ENCODE measurements at regions not wholly inside any gene's neighbourhood (a gene's known extent, or its start where the extent isn't known, plus 50 kb on each side); places are given as distances from the start of the nearest gene placed in this dataset.

DNA sequence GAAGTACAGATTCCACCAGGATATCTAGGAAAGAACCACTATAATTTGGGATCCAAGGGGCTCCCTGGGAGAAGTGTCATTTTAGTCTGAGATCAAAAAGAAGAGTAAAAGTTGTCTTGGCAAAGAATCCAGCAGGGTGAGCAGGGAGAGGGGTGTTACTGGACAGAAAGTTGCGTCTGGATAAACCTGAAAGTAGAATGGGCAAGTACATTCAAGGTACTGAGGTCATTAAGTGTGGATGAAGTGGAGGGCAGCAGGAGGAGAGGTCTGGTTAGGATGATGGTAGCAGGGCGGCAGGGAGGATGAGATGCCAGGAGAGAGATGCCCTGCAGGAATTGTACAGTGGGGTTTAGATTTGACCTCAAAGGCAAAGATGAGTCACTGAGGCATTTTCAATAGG, 253.3 kb downstream of the KLF13 start:
- TF ChIP-seq, protein P1, sequence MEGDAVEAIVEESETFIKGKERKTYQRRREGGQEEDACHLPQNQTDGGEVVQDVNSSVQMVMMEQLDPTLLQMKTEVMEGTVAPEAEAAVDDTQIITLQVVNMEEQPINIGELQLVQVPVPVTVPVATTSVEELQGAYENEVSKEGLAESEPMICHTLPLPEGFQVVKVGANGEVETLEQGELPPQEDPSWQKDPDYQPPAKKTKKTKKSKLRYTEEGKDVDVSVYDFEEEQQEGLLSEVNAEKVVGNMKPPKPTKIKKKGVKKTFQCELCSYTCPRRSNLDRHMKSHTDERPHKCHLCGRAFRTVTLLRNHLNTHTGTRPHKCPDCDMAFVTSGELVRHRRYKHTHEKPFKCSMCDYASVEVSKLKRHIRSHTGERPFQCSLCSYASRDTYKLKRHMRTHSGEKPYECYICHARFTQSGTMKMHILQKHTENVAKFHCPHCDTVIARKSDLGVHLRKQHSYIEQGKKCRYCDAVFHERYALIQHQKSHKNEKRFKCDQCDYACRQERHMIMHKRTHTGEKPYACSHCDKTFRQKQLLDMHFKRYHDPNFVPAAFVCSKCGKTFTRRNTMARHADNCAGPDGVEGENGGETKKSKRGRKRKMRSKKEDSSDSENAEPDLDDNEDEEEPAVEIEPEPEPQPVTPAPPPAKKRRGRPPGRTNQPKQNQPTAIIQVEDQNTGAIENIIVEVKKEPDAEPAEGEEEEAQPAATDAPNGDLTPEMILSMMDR (IDR thresholded peaks at IDR 0.05; ENCODE audit: extremely low read depth in 1 of 2, insufficient read depth in 1 of 2, low read depth in 1 of 2, low read length in 2 of 2) = no peak
- TF ChIP-seq POLR2AphosphoS5 (IDR thresholded peaks at IDR 0.05; ENCODE audit: insufficient read depth, low read depth, low read length) (no peak), MYC (IDR thresholded peaks at IDR 0.05; ENCODE audit: low read depth, low read length) (no peak), POLR2A (IDR thresholded peaks at IDR 0.05; ENCODE audit: low read depth, low read length) (no peak)

Measured in endothelial cell of umbilical vein (primary cell).